Mucosa of descending colon (tissue), 3 donors: ENCODE measurements at regions not wholly inside any gene's neighbourhood (a gene's known extent, or its start where the extent isn't known, plus 50 kb on each side); places are given as distances from the start of the nearest gene placed in this dataset.
"Not testable (repeated sequence)": the region's sequence is repeated elsewhere in the genome, so short reads cannot be mapped to it uniquely, and the experiment has no call there.

Experiments used
- ATAC-seq: fragments of 200-7000 bp; cut with Tn5 transposase; one replicate; pipeline ENCODE4 v1.9.1; 2020; ENCODE audit warnings: mild to moderate bottlenecking, moderate library complexity
- DNase-seq, 3 donors: peaks; one replicate each; pipeline ENCODE4 v3.0.0-alpha.2; 2020
- H3K36me3 ChIP-seq: fragments of 200-600 bp; one replicate; pipeline ENCODE4 v1.8.0; 2021; ENCODE audit warnings: low read depth, mild to moderate bottlenecking
- H3K4me1 ChIP-seq: fragments of 200-600 bp; one replicate; pipeline ENCODE4 v1.8.0; 2021; ENCODE audit warnings: low read depth, mild to moderate bottlenecking
- H3K4me3 ChIP-seq: fragments of 200-600 bp; one replicate; pipeline ENCODE4 v1.8.0; 2021; ENCODE audit warnings: mild to moderate bottlenecking
- H3K9me3 ChIP-seq: fragments of 200-600 bp; one replicate; pipeline ENCODE4 v1.8.0; 2021; ENCODE audit warnings: mild to moderate bottlenecking
- intact Hi-C, 2 donors: fragments of 100-400 bp; cut with DNase I in 1 of 2; cut with micrococcal nuclease in 1 of 2; formaldehyde crosslinking; loops; one replicate each; pipeline versions ENCODE4 v1.11.0 to v1.11.1; 2022; cut with DNase I, micrococcal nuclease
- TF ChIP-seq, protein P1 (sequence below): fragments of 200-600 bp; IDR thresholded peaks from one replicate; pipeline ENCODE4 v1.8.0; 2022; ENCODE audit warnings: antibody characterized with exemption, mild to moderate bottlenecking
- donor health status: DM: no; HTN: no; CAD: no; lungs with moderate emphysema.
- donor health status: DM: no; HTN: no; CAD: no.
- donor health status: DM: no; HTN: yes; CAD: no.

DNA sequence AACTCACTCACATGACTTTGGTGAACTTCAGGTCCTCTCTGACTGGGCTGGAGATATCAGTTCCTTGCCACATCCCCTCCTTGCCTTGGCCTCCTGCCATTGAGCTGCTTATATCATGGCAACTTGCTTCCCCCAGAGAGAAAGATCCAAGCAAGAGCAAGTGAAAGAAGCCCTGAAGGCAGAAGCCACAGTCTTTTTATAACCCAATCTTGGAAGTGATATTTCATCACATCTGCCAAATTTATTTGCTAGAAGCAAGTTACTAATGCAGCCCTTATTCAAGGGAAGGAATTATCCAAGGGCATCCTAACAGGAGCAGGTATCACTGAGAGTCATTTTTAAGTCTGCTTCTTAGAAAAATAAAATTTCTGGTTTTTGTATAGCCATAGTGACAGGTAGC is 127.8 kb downstream of the SLC38A4 start:
- H3K36me3 ChIP-seq = no peaks in the 10 kb centered on the region
- intact Hi-C loops = no loop called here
- DNase-seq = no peak
- H3K4me1 ChIP-seq = no peaks in the 10 kb centered on the region
- TF ChIP-seq, protein P1, sequence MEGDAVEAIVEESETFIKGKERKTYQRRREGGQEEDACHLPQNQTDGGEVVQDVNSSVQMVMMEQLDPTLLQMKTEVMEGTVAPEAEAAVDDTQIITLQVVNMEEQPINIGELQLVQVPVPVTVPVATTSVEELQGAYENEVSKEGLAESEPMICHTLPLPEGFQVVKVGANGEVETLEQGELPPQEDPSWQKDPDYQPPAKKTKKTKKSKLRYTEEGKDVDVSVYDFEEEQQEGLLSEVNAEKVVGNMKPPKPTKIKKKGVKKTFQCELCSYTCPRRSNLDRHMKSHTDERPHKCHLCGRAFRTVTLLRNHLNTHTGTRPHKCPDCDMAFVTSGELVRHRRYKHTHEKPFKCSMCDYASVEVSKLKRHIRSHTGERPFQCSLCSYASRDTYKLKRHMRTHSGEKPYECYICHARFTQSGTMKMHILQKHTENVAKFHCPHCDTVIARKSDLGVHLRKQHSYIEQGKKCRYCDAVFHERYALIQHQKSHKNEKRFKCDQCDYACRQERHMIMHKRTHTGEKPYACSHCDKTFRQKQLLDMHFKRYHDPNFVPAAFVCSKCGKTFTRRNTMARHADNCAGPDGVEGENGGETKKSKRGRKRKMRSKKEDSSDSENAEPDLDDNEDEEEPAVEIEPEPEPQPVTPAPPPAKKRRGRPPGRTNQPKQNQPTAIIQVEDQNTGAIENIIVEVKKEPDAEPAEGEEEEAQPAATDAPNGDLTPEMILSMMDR = no peak
- H3K4me3 ChIP-seq = no peak overlapping the region
- no peak for ATAC-seq
- H3K9me3 ChIP-seq = peaks cover 5% of the 10 kb centered on the region

DNA sequence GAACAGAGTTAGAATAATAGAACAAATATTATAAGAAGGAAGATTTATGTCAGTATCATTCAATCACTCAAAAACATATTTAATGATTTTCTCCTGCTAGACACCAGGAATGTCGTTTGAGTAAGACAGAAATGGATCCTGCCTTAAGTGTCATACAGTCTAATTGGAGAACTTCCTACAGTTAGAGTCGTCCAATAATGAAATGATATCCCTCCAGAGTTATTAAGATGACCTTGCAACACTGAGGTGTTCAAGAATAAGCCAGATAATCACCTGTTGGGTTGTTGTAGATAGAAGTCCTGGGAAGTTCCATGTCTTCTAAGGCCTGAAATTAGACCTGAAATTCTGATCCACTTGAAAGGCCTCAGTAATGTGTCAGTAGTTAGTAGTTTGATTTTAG is 132.3 kb downstream of the SLC38A4 start:
- Histone ChIP-seq H3K36me3 (no peaks in the 10 kb centered on the region), H3K9me3 (peaks cover 5% of the 10 kb centered on the region), H3K4me3 (no peak overlapping the region), H3K4me1 (no peaks in the 10 kb centered on the region)
- intact Hi-C loops = no loop called here
- DNase-seq (no peak), ATAC-seq (no peak)
- TF ChIP-seq, protein P1 = no peak

DNA sequence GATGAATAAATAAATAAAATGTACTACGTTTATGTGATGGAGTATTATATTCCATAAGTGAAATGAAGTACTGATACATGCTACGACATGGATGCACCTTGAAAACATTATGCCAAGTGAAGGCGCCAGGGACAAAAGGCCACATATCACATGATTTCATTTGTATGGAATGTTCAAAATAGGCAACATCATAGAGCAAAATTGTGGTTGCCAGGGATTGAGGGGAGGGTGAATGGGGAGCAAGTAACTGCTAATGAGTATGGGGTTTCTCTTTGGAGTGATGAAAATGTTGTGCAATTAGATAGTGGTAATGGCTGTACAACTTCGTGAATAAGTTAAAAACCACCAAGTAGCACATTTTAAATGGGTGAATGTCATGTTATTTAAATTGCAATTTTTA is 132.8 kb downstream of the SLC38A4 start:
- peaks cover 5% of the 10 kb centered on the region for H3K9me3 ChIP-seq
- no peaks in the 10 kb centered on the region for H3K36me3 ChIP-seq
- intact Hi-C loops = no loop called here
- ATAC-seq (no peak), DNase-seq (no peak)
- no peak overlapping the region for H3K4me3 ChIP-seq
- H3K4me1 ChIP-seq = no peaks in the 10 kb centered on the region
- TF ChIP-seq, protein P1 = no peak

DNA sequence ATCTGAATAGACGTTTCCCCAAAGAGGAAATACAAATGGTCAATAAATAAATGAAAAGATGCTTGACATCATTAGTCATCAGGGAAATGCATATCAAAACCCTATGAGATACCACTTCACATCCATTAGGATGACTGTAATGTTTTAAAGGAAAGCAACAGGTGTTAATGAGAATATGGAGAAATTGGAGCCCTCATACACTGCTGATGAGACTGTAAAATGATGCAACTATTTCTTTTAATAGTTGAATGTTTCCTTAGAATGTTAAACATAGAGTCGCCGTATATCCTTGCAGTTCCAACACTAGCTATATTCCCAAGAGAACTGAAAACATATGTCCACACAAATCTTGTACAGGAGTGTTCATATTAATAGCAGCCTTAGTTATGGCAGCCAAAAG is 133.2 kb downstream of the SLC38A4 start:
- H3K36me3 ChIP-seq = no peaks in the 10 kb centered on the region
- TF ChIP-seq, protein P1 = no peak
- ATAC-seq (no peak), DNase-seq (no peak)
- H3K4me3 ChIP-seq = no peak overlapping the region
- peaks cover 1% of the 10 kb centered on the region for H3K9me3 ChIP-seq
- intact Hi-C loops = no loop called here
- H3K4me1 ChIP-seq = no peaks in the 10 kb centered on the region

DNA sequence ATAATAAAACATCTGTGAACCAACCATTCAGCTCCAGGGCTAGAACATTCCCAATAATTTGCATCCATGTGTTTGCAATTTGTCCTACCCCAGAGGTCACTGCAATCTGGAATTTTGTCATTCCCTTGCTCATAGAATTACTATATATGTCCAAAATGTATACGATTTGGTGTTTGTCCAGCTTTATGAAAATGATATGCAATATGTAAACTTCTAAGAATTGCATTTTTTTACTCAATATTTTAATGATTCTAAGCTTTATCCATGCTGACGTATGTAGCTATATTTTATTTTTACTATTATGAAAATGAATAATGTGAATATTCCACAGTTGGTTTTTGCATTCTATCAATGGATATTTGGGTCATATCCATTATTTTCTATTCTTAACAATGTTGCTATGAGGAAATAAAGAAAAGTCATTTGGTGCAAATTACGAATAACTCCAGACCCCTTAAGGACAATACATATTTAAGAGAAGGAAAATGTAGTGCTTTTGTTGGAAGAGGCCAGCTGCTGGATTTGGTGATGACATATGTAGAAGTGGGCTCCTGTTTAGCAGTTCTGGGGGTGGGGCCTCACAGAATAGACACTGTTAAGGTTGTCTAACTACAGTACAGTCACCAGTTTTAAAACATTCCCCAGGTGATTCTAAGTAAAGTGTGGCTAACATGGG is 139.4 kb downstream of the SLC38A4 start:
- Histone ChIP-seq H3K4me3 (no peak overlapping the region), H3K4me1 (no peaks in the 10 kb centered on the region), H3K9me3 (no peaks in the 10 kb centered on the region), H3K36me3 (no peaks in the 10 kb centered on the region)
- TF ChIP-seq, protein P1 = no peak
- intact Hi-C loops = no loop called here
- DNase-seq (no peak), ATAC-seq (no peak)

DNA sequence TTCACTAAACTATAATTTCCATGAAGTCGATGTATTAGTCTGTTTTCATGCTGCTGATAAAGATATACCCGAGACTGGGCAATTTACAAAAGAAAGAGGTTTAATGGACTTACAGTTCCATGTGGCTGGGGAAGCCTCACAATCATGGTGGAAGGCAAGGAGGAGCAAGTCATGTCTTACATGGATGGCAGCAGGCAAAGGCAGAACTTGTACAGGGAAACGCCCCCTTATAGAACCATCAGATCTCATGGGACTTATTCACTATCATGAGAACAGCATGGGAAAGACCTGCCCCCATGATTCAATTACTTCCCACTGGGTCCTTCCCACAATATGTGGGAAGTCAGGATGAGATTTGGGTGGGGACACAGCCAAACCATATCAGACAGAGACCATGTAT is 141.6 kb downstream of the SLC38A4 start:
- intact Hi-C loops = not testable (repeated sequence)

More for the DNA sequence above, 141.6 kb downstream of the SLC38A4 start:
- H3K4me1 ChIP-seq, H3K9me3 ChIP-seq, DNase-seq, H3K4me3 ChIP-seq, ATAC-seq, H3K36me3 ChIP-seq: not testable (repeated sequence)
